Right atrium auricular region (tissue), 2 donors: ENCODE measurements at regions not wholly inside any gene's neighbourhood (a gene's known extent, or its start where the extent isn't known, plus 50 kb on each side); places are given as distances from the start of the nearest gene placed in this dataset.
"Not testable (repeated sequence)": the region's sequence is repeated elsewhere in the genome, so short reads cannot be mapped to it uniquely, and the experiment has no call there.

Experiments
- DNase-seq: peaks from one replicate; pipeline ENCODE4 v3.0.0-alpha.2; 2019; ENCODE audit warnings: low spot score
- H3K27ac ChIP-seq, 2 donors: fragments of 200-600 bp; sonication (generic); 1 replicate in 1 of 2; 2 replicates in 1 of 2; pipeline ENCODE4 v1.5.1; 2016 to 2019
- H3K27me3 ChIP-seq, 2 donors: fragments of 200-600 bp; sonication (generic); one replicate each; pipeline versions ENCODE4 v1.5.1 to v1.6.0; 2017 to 2019
- H3K36me3 ChIP-seq: fragments of 200-600 bp; sonication (generic); one replicate; pipeline ENCODE4 v1.5.1; 2016
- H3K4me1 ChIP-seq, 2 donors: fragments of 200-600 bp; sonication (generic); one replicate each; pipeline versions ENCODE4 v1.5.1 to v1.6.0; 2017 to 2019
- H3K4me3 ChIP-seq, 2 donors: fragments of 200-600 bp; sonication (generic); 1 replicate in 1 of 2; 2 replicates in 1 of 2; pipeline ENCODE4 v1.5.1; 2017 to 2019; ENCODE audit warnings: mild to moderate bottlenecking in 1 of 2, moderate library complexity in 1 of 2
- H3K9me3 ChIP-seq, 2 donors: fragments of 200-600 bp; sonication (generic); one replicate each; pipeline ENCODE4 v1.5.1; 2019
- TF ChIP-seq, protein P1 (sequence below), 2 donors: fragments of 200-600 bp; sonication (generic); IDR thresholded peaks; one replicate each; pipeline ENCODE4 v1.5.1; 2019; ENCODE audit warnings: antibody characterized with exemption in 2 of 2

DNA sequence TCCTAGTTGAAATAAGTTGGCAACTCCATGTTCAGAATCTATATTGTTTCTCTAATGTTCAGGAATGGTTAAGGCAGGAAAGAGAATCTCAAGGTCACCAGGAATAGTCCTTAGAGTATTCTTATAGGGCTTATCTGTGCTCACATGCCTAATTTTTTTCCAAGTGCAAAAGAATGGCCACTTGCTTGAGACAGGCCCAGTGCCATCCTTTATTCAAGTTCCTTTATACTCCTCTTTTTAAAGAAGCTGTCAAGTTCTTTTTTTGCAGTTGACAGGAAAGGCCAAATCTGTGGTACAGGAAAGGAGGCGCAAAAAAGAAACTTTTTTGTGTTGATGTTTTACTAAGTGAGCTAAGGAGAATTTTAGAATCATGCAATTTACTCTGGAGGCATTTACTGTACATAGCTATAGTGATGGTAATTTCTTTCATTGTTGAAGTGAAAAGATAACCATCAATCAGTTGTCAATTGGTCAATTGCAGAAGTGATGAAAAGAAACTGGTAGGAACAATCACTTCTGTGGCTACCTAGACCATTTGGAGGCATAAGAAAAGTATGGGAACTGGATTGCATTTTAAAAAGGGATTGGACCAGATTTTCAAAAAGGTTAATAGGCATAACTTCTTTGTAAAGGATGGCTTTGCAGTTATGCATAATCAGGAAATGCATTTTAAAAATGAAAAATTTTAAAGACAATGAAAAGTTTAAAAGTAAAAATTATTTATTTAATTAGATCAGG, 102.5 kb upstream of the SOX2 start:
- Histone ChIP-seq H3K36me3 (no peaks in the 10 kb centered on the region), H3K4me3 (no peak overlapping the region), H3K27ac (no peak overlapping the region), H3K4me1 (no peaks in the 10 kb centered on the region), H3K9me3 (no peaks in the 10 kb centered on the region), H3K27me3 (no peaks in the 10 kb centered on the region)
- TF ChIP-seq, protein P1, sequence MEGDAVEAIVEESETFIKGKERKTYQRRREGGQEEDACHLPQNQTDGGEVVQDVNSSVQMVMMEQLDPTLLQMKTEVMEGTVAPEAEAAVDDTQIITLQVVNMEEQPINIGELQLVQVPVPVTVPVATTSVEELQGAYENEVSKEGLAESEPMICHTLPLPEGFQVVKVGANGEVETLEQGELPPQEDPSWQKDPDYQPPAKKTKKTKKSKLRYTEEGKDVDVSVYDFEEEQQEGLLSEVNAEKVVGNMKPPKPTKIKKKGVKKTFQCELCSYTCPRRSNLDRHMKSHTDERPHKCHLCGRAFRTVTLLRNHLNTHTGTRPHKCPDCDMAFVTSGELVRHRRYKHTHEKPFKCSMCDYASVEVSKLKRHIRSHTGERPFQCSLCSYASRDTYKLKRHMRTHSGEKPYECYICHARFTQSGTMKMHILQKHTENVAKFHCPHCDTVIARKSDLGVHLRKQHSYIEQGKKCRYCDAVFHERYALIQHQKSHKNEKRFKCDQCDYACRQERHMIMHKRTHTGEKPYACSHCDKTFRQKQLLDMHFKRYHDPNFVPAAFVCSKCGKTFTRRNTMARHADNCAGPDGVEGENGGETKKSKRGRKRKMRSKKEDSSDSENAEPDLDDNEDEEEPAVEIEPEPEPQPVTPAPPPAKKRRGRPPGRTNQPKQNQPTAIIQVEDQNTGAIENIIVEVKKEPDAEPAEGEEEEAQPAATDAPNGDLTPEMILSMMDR (IDR thresholded peaks at IDR 0.05), result no peak
- no peak for DNase-seq

DNA sequence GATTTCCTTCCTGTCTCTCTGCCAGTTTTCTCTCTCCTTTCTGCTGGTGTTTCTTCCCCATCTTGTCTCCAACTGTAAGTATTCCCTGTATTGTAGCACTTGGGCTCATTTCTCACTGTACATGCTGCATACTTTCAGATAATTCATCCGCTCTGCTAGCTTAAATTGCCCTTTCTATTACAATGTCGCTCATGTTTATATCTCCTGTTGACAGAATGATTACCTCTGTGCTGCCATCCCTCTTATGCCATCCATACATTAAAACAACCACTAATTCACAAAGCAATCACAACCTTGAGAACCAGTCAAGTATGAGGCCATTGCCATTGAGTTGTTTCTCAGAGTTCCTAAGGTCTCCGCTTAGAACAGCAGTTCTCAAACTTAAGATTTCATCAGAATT, 107.5 kb upstream of the SOX2 start:
- no peak for DNase-seq
- H3K27ac ChIP-seq, result no peak overlapping the region
- no peaks in the 10 kb centered on the region for H3K36me3 ChIP-seq
- H3K9me3 ChIP-seq, result no peaks in the 10 kb centered on the region
- H3K27me3 ChIP-seq, result no peaks in the 10 kb centered on the region
- H3K4me3 ChIP-seq, result no peak overlapping the region
- TF ChIP-seq, protein P1 (IDR thresholded peaks at IDR 0.05), result no peak
- H3K4me1 ChIP-seq, result no peaks in the 10 kb centered on the region

DNA sequence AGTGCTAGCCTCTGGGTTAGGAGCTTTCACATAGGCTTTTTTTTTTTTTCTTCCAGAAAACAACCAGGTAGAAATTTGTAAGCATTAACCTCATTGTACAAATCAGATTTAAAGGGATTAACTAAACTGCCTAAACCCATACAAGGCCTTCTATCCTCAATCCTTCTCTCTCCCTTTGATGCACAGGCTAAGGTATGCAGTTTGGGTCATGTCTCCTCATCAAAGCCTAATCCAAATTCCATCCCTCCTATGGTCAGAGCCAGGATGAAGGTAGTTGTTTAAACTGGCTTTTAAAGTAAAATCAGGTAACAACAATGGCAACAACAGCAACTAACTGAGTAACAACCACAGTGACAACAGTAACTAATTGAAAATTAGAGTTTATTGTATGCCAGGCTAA, 115.6 kb upstream of the SOX2 start:
- Histone ChIP-seq H3K27ac (no peak overlapping the region), H3K36me3 (no peaks in the 10 kb centered on the region), H3K27me3 (no peaks in the 10 kb centered on the region), H3K4me1 (no peaks in the 10 kb centered on the region), H3K4me3 (no peak overlapping the region), H3K9me3 (no peaks in the 10 kb centered on the region)
- TF ChIP-seq, protein P1 (IDR thresholded peaks at IDR 0.05), result no peak
- DNase-seq, result no peak

DNA sequence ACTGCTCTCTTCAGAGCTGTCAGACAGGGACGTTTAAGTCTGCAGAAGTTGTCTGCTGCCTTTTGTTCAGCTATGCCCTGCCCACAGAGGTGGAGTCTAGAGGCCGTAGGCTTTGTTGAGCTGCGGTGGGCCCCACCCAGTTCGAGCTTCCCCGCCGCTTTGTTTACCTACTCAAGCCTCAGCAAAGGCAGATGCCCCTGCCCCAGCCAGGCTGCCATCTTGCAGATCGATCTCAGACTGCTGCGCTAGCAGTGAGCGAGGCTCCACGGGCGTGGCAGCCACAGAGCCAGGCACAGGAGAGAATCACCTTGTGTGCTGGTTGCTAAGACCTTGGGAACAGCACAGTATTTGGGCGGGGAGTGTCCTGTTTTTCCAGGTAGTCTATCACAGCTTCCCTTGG, 120.8 kb upstream of the SOX2 start:
- not testable (repeated sequence) for DNase-seq, H3K9me3 ChIP-seq, H3K27me3 ChIP-seq, H3K4me1 ChIP-seq, H3K27ac ChIP-seq, H3K4me3 ChIP-seq, H3K36me3 ChIP-seq

DNA sequence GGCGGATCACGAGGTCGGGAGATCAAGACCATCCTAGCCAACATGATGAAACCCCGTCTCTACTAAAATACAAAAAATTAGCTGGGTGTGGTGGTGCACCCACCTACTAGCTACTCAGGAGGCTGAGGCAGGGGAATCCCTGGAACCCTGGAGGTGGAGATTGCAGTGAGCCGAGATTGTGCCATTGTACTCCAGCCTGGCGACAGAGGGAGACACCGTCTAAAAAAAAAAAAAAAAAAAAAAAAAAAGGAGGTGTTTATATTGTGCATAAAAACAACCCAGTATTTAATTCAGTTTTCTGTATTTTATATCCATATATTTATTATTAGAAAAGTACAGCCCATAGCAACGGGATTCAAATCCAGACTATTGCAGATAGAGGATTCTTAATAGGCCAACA, 129.1 kb upstream of the SOX2 start:
- Histone ChIP-seq H3K27me3 (no peaks in the 10 kb centered on the region), H3K4me3 (no peak overlapping the region), H3K36me3 (no peaks in the 10 kb centered on the region), H3K27ac (no peak overlapping the region), H3K9me3 (peaks cover 0 to 3% of the 10 kb centered on the region in 2 donors), H3K4me1 (no peaks in the 10 kb centered on the region)
- TF ChIP-seq, protein P1 (IDR thresholded peaks at IDR 0.05), result no peak
- DNase-seq, result no peak

DNA sequence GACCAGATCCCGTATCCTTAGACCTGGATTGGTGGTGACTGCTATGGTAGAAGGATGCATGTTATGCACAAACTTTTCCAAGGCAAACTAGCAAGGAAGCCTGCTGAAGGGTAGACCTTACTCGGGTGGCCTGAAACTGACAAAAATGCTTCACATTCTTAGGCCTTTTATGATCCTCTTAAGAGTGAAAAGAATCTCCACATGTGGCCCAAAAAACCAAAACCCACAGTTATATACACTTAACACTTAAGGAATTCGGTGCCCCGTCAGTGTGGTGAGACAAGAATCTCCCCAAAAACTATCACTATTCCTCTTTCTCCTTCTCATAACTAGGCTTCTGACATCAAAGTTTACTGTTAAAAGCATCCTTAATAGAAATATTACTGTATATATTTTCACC, 130.1 kb upstream of the SOX2 start:
- Histone ChIP-seq H3K4me1 (no peaks in the 10 kb centered on the region), H3K9me3 (no peaks in the 10 kb centered on the region), H3K36me3 (no peaks in the 10 kb centered on the region), H3K4me3 (no peak overlapping the region), H3K27me3 (no peaks in the 10 kb centered on the region), H3K27ac (no peak overlapping the region)
- TF ChIP-seq, protein P1 (IDR thresholded peaks at IDR 0.05), result no peak
- DNase-seq, result no peak
